Mesenchymal stem cell (in vitro differentiated cells and primary cell): ENCODE measurements at regions not wholly inside any gene's neighbourhood (a gene's known extent, or its start where the extent isn't known, plus 50 kb on each side); places are given as distances from the start of the nearest gene placed in this dataset.
A peak's percentile ranks its signal among the peaks of the same experiment; 100 is the strongest.

ENCODE experiments used
- DNase-seq: peaks from one replicate; pipeline ENCODE4 v3.0.0-alpha.2; 2013
- H2AFZ ChIP-seq: one replicate; pipeline ENCODE4 v1.6.1; 2013; ENCODE audit warnings: low read depth, mild to moderate bottlenecking, control low read depth, inconsistent platforms, low read length, moderate library complexity
- H2AK5ac ChIP-seq: 2 replicates; pipeline ENCODE4 v1.6.1; 2013; ENCODE audit warnings: low read length, moderate library complexity, mild to moderate bottlenecking, inconsistent platforms; ENCODE audit not compliant: severe bottlenecking
- H2BK120ac ChIP-seq: one replicate; pipeline ENCODE4 v1.6.1; 2013; ENCODE audit warnings: low read depth, mild to moderate bottlenecking, inconsistent platforms, low read length, moderate library complexity
- H2BK12ac ChIP-seq, 2 experiments: one replicate each; pipeline ENCODE4 v1.6.1; 2013; ENCODE audit warnings: inconsistent platforms in 2 of 2, low read length in 2 of 2, mild to moderate bottlenecking in 2 of 2, moderate library complexity in 2 of 2, control low read depth in 1 of 2
- H2BK15ac ChIP-seq: one replicate; pipeline ENCODE4 v1.6.1; 2013; ENCODE audit warnings: mild to moderate bottlenecking, low read depth, inconsistent platforms; ENCODE audit not compliant: poor library complexity, severe bottlenecking
- H2BK5ac ChIP-seq: 2 replicates; pipeline ENCODE4 v1.6.1; 2013; ENCODE audit warnings: low read depth, mild to moderate bottlenecking, low read length, control low read depth, inconsistent platforms; ENCODE audit not compliant: poor library complexity, severe bottlenecking
- H3K14ac ChIP-seq, 2 experiments: one replicate each; pipeline ENCODE4 v1.6.1; 2013; ENCODE audit warnings: inconsistent platforms in 2 of 2, low read length in 2 of 2, control low read depth in 1 of 2, mild to moderate bottlenecking in 1 of 2, moderate library complexity in 1 of 2
- H3K18ac ChIP-seq, 2 experiments: one replicate each; pipeline ENCODE4 v1.6.1; 2013; ENCODE audit warnings: inconsistent platforms in 2 of 2, low read length in 2 of 2, control low read depth in 1 of 2, low read depth in 1 of 2, mild to moderate bottlenecking in 1 of 2
- H3K23ac ChIP-seq, 2 experiments: one replicate each; pipeline ENCODE4 v1.6.1; 2013; ENCODE audit warnings: inconsistent platforms in 2 of 2, low read length in 2 of 2, mild to moderate bottlenecking in 2 of 2, moderate library complexity in 2 of 2, control low read depth in 1 of 2
- H3K27ac ChIP-seq: 2 replicates; pipeline ENCODE4 v1.5.1; 2013; ENCODE audit warnings: mild to moderate bottlenecking, moderate library complexity, low read length, control low read depth, inconsistent platforms; ENCODE audit not compliant: poor library complexity, severe bottlenecking
- H3K27me3 ChIP-seq, 2 experiments: 2 replicates each; pipeline versions ENCODE4 v1.6.1 to v1.7.0; 2013; ENCODE audit warnings: low read length in 2 of 2, mild to moderate bottlenecking in 2 of 2, moderate library complexity in 2 of 2, control low read depth in 1 of 2, inconsistent platforms in 1 of 2; ENCODE audit not compliant: control insufficient read depth in 1 of 2, insufficient read depth in 1 of 2
- H3K36me3 ChIP-seq, 2 experiments: 2 replicates each; pipeline versions ENCODE4 v1.6.1 to v1.7.0; 2013; ENCODE audit warnings: low read length in 2 of 2, control low read depth in 1 of 2, inconsistent platforms in 1 of 2, low read depth in 1 of 2, mild to moderate bottlenecking in 1 of 2; ENCODE audit not compliant: insufficient read depth in 2 of 2, control insufficient read depth in 1 of 2
- H3K4ac ChIP-seq, 2 experiments: one replicate each; pipeline ENCODE4 v1.6.1; 2013; ENCODE audit warnings: inconsistent platforms in 2 of 2, low read length in 2 of 2, mild to moderate bottlenecking in 2 of 2, moderate library complexity in 2 of 2, control low read depth in 1 of 2, low read depth in 1 of 2
- H3K4me1 ChIP-seq: 2 replicates; pipeline ENCODE4 v1.6.1; 2013; ENCODE audit warnings: low read depth, low read length, control low read depth; ENCODE audit not compliant: control insufficient read depth, insufficient read depth
- H3K4me2 ChIP-seq: 2 replicates; pipeline ENCODE4 v1.6.1; 2013; ENCODE audit warnings: low read length, mild to moderate bottlenecking, inconsistent platforms; ENCODE audit not compliant: poor library complexity, severe bottlenecking
- H3K4me3 ChIP-seq, 2 experiments: 2 replicates each; pipeline versions ENCODE4 v1.5.1 to v1.7.0; 2013; ENCODE audit warnings: low read length in 2 of 2, mild to moderate bottlenecking in 2 of 2, control low read depth in 1 of 2, low read depth in 1 of 2; ENCODE audit not compliant: insufficient read depth in 1 of 2
- H3K79me1 ChIP-seq: replicated peaks from 2 replicates; pipeline ENCODE4 v1.6.1; 2013; ENCODE audit warnings: mild to moderate bottlenecking, control low read depth, low read length, inconsistent platforms; ENCODE audit not compliant: poor library complexity, severe bottlenecking
- H3K9ac ChIP-seq: 2 replicates; pipeline ENCODE4 v1.7.0; 2013; ENCODE audit warnings: mild to moderate bottlenecking, low read length, moderate library complexity
- H3K9me3 ChIP-seq: 2 replicates; pipeline ENCODE4 v1.7.0; 2013; ENCODE audit warnings: mild to moderate bottlenecking, low read length; ENCODE audit not compliant: control insufficient read depth
- H4K8ac ChIP-seq: one replicate; pipeline ENCODE4 v1.6.1; 2013; ENCODE audit warnings: inconsistent platforms, mild to moderate bottlenecking, low read length, moderate library complexity
- H4K91ac ChIP-seq: one replicate; pipeline ENCODE4 v1.6.1; 2013; ENCODE audit warnings: mild to moderate bottlenecking, low read length, inconsistent platforms
- WGBS: methylation state at CpG from one replicate; pipeline ENCODE4 v1.1.7; 2013; ENCODE audit warnings: mixed read lengths; 5-methylcytosine and 5-hydroxymethylcytosine counted together

GRCh38 chr3:150104564-150104963, 133.9 kb upstream of the PFN2 start:
- H3K36me3 ChIP-seq = no peaks in the 10 kb centered on the region
- H4K8ac ChIP-seq = no peak overlapping the region
- H2BK12ac ChIP-seq = no peak overlapping the region
- H3K4me2 ChIP-seq = no peak overlapping the region
- H3K4me3 ChIP-seq = no peak overlapping the region
- H2BK15ac ChIP-seq = no peak overlapping the region
- peaks cover 9% of the 10 kb centered on the region for H3K4me1 ChIP-seq
- H3K27me3 ChIP-seq = no peaks in the 10 kb centered on the region
- H2BK120ac ChIP-seq = no peak overlapping the region
- H3K4ac ChIP-seq = no peak overlapping the region
- H3K23ac ChIP-seq = no peak overlapping the region
- H3K14ac ChIP-seq = no peak overlapping the region
- no peaks in the 10 kb centered on the region for H3K9me3 ChIP-seq
- peak overlapping the region in 1 of 2 experiments; percentile 21 for H3K18ac ChIP-seq
- H3K9ac ChIP-seq = no peak overlapping the region
- H2AK5ac ChIP-seq = no peak overlapping the region
- H2BK5ac ChIP-seq = no peak overlapping the region
- H3K79me1 ChIP-seq = no peaks in the 10 kb centered on the region
- no peak for DNase-seq
- no peak overlapping the region for H4K91ac ChIP-seq
- H2AFZ ChIP-seq = no peak overlapping the region
- WGBS = 93% methylated on average over 2 of the region's 3 CpGs
- H3K27ac ChIP-seq = no peak overlapping the region

GRCh38 chr3:150101016-150101415, 130.3 kb upstream of the PFN2 start:
- DNase-seq = no peak
- H3K79me1 ChIP-seq = no peaks in the 10 kb centered on the region
- no peaks in the 10 kb centered on the region for H3K36me3 ChIP-seq
- no peak overlapping the region for H3K4me2 ChIP-seq
- no peak overlapping the region for H4K8ac ChIP-seq
- H3K18ac ChIP-seq = no peak overlapping the region
- no peak overlapping the region for H3K9ac ChIP-seq
- peaks cover 10% of the 10 kb centered on the region for H3K4me1 ChIP-seq
- H3K9me3 ChIP-seq = no peaks in the 10 kb centered on the region
- H2BK12ac ChIP-seq = no peak overlapping the region
- H3K23ac ChIP-seq = no peak overlapping the region
- H3K27ac ChIP-seq = no peak overlapping the region
- H2BK15ac ChIP-seq = no peak overlapping the region
- no peak overlapping the region for H3K4me3 ChIP-seq
- no CpG with 5 or more reads among the region's 1 CpG for WGBS
- no peak overlapping the region for H2AFZ ChIP-seq
- no peak overlapping the region for H4K91ac ChIP-seq
- no peak overlapping the region for H3K14ac ChIP-seq
- H2BK5ac ChIP-seq = no peak overlapping the region
- H3K4ac ChIP-seq = no peak overlapping the region
- H2AK5ac ChIP-seq = no peak overlapping the region
- no peak overlapping the region for H2BK120ac ChIP-seq
- no peaks in the 10 kb centered on the region for H3K27me3 ChIP-seq

- H3K9me3 ChIP-seq = no peaks in the 10 kb centered on the region
- no peak overlapping the region for H3K18ac ChIP-seq
These were observed 127.9 kb upstream of the PFN2 start for GRCh38 chr3:150098621-150099020.

DNA sequence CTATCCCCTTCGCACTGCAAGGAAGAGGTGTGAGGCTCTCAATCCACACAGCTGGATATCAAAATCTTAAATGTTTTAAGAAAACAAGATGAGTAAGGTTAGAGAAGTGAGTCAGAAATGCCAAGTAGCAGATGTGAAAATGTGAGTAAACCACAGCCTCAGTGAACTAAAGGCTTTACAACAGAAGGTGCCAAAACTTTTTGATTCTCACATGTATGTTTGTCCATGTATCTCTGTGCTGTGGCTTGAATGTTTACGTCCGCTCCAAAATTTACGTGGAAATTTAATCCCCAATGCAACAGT, 126.8 kb upstream of the PFN2 start:
- Histone ChIP-seq H2BK120ac (no peak overlapping the region), H4K8ac (no peak overlapping the region), H3K27ac (peak overlapping the region; percentile 5), H2BK5ac (no peak overlapping the region), H2AFZ (no peak overlapping the region), H3K23ac (no peak overlapping the region), H2AK5ac (no peak overlapping the region), H3K4me3 (peak overlapping the region in 1 of 2 experiments; percentile 28), H2BK12ac (no peak overlapping the region), H3K27me3 (no peaks in the 10 kb centered on the region), H3K14ac (no peak overlapping the region), H3K4ac (no peak overlapping the region), H3K9ac (peak overlapping the region; percentile 8), H4K91ac (no peak overlapping the region), H3K36me3 (no peaks in the 10 kb centered on the region), H2BK15ac (no peak overlapping the region), H3K4me1 (peaks cover 15% of the 10 kb centered on the region), H3K9me3 (no peaks in the 10 kb centered on the region), H3K18ac (peak overlapping the region in 1 of 2 experiments; percentile 43), H3K79me1 (no peaks in the 10 kb centered on the region), H3K4me2 (no peak overlapping the region)
- peak; percentile 42 for DNase-seq
- 74% methylated on average over 3 of the region's 4 CpGs for WGBS

More at GRCh38 chr3:150098621-150099020, 127.9 kb upstream of the PFN2 start:
- no peak overlapping the region for H3K27ac ChIP-seq
- no peak overlapping the region for H3K14ac ChIP-seq
- no peak overlapping the region for H3K23ac ChIP-seq
- no peak overlapping the region for H3K9ac ChIP-seq
- no peak overlapping the region for H3K4ac ChIP-seq
- no peak overlapping the region for H2AK5ac ChIP-seq
- H2BK5ac ChIP-seq = no peak overlapping the region
- no peak overlapping the region for H2BK15ac ChIP-seq
- no peak overlapping the region for H3K4me2 ChIP-seq
- 100% methylated on average over 2 of the region's 3 CpGs for WGBS
- no peak overlapping the region for H2BK12ac ChIP-seq
- DNase-seq = no peak
- no peaks in the 10 kb centered on the region for H3K27me3 ChIP-seq
- H3K4me3 ChIP-seq = no peak overlapping the region
- no peak overlapping the region for H2AFZ ChIP-seq
- no peak overlapping the region for H2BK120ac ChIP-seq
- H3K79me1 ChIP-seq = no peaks in the 10 kb centered on the region
- H4K8ac ChIP-seq = no peak overlapping the region
- H3K4me1 ChIP-seq = peaks cover 15% of the 10 kb centered on the region
- H4K91ac ChIP-seq = no peak overlapping the region
- no peaks in the 10 kb centered on the region for H3K36me3 ChIP-seq
